Stimulated activated CD4-positive, alpha-beta T cell treated with anti-CD3 and anti-CD28 coated beads, Interleukin-4, amount 100 ng/mL, for 24 hours (primary cell): ENCODE measurements at regions not wholly inside any gene's neighbourhood (a gene's known extent, or its start where the extent isn't known, plus 50 kb on each side); places are given as distances from the start of the nearest gene placed in this dataset.
"Not testable (repeated sequence)": the region's sequence is repeated elsewhere in the genome, so short reads cannot be mapped to it uniquely, and the experiment has no call there.

Experiments
- DNase-seq: peaks from one replicate; pipeline ENCODE4 v3.0.0-alpha.2; 2020

DNA sequence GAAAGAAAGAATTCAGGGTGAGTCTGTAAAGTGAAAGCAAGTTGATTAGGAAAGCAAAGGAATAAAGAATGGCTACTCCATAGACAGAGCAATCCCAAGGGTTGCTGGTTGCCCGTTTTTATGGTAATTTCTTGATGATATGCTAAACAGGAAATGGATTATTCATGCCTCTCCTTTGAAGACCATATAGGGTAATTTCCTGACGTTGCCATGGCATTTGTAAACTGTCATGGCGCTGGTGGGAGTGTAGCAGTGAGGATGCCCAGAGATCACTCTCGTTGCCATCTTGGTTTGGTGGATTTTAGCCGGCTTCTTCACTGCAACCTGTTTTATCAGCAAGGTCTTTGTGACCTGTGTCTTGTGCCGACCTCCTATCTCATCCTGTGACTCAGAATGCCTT lies 287.4 kb upstream of the ERCC4 start:
- not testable (repeated sequence) for DNase-seq

GRCh38 chr16:13633391-13633861 lies 286.5 kb upstream of the ERCC4 start:
- no peak for DNase-seq

- DNase-seq = no peak
Measured at GRCh38 chr16:13634253-13634652, 285.7 kb upstream of the ERCC4 start.

DNA sequence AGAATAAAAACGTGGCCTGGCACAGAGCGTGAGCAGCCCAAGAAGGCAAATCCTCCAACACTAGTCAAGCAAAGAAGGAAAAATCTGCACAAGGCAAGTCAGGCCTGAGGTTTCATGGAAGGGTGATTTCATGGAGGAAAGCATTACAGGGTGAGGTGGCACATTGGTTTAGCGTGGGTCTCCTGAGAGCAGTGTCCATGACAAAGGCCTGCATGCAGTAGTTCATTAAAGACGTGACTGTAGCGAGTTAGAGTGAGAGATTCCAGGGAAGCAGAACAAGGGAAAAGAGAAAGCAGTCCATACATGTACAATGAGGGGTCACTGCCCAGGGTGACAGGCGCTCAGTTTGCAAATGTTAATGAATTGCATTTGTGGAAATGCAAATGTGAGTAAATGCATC lies 285.0 kb upstream of the ERCC4 start:
- DNase-seq = no peak

- DNase-seq = no peak
Measured at GRCh38 chr16:13638218-13638617, 281.7 kb upstream of the ERCC4 start.

GRCh38 chr16:13643412-13643811 lies 276.5 kb upstream of the ERCC4 start:
- no peak for DNase-seq

DNA sequence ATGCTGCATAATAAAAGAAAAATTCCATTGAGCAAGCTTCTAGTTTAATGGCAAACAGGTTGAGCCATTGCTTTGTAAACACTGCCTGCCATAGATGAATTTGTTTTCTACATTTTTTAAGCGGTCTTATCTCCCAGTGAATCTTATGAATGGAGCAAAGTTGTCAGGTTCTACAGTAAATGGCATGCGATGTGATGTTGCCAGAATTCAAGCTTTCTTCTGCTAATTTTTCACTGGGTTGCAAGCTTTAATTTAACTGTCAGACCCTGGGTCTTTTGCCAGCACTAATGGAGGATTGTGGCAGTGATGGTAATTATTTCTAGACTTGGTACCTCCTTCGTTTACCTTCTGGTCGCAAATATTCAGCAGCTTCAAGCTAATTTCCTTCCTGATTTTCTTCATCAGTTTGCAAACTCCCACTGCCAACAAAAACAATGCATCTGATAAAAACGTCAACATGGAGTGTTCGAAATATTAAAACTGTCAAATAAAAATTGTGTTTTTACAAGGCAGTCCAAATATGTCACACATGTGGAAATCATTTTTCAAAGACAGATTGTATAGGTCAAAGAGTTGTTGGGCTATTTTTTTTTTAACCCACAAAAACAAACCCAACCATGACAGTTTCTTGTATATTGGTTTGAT lies 274.2 kb upstream of the ERCC4 start:
- no peak for DNase-seq

- no peak for DNase-seq
Measured at GRCh38 chr16:13660807-13661206, 259.1 kb upstream of the ERCC4 start.

DNA sequence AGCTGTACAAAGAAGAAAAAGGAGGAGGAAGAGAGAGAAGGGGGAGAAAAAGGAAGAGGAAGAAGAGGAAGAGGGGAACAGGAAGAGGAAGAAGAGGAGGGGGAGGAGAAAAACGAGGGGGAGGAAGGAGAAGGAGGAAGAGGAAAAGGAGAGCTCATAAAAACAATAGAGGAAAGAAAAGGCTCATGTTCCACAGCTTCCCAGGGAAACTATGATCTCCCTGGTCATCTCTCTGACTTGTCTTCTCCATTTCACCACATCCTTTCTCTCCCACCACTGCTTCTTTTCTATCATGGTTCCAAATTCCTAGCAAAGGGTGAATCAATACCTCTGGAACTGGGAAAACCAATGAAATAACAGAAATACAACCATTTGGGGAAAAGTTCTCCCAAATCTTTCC lies 254.1 kb upstream of the ERCC4 start:
- DNase-seq = no peak

- DNase-seq = no peak
Measured at GRCh38 chr16:13672196-13672595, 247.8 kb upstream of the ERCC4 start.

DNA sequence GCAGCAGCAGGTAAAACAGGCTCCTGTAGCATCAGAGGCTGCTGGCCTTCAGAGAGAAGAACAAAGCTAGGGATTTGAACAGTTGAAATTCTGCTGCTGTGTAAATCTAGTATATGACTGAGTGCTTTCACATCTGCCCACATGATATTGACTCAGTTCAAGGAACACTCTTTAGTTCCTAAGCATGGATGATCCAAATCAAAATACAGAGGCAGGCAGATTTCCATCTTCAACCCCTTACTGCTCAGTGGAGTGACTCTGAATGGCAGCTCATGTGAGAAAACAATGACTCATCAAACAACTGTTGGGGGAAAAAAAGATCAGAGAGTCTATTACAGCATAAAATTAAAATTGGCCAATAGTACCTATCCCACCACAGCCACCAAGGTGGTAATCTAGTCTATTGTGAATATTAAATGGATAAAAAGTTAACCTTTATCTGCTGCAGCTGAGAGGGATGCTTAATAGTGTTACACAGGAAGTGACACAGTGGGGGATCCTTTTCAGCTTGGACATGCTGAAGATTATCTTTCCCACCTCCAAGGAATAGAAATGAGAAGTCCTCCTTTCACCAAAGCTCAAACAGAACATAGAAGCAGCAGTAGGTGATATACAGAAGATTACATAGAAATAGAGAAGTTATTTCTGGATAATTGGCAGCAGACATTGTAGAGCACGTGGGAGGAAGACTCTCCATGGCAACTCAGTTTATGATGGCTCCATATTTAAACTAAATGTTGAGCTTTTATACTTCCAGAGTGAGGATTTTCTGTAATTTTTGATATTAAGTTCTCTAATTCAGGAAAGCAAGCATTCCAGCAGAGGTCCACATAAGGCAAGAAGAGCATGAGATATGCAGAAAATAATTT lies 239.7 kb upstream of the ERCC4 start:
- DNase-seq = no peak

- no peak for DNase-seq
Measured at GRCh38 chr16:13684819-13685563, 235.0 kb upstream of the ERCC4 start.

DNA sequence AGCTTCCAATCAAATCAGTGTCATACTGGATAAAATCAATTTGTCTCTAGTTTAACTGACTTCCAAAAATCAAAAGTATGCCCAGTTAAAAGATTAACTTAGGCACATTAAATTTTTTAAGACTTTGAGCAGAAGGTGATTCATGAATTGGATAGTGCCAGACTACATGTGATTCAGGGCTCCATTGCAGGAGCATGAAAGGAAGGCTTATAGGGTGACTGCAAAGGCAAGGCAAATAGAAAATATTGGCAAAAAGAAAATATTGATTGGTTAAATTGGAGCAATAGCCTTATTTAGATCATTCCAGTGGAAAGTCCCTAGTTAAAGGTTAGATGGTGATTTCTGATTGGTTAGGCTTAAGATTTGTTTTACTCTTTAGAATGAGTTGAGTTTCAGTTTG lies 223.9 kb upstream of the ERCC4 start:
- no peak for DNase-seq

GRCh38 chr16:13697013-13697412 lies 222.9 kb upstream of the ERCC4 start:
- no peak for DNase-seq

- DNase-seq = no peak
Measured at GRCh38 chr16:13697568-13697967, 222.4 kb upstream of the ERCC4 start.

GRCh38 chr16:13702614-13703013 lies 217.3 kb upstream of the ERCC4 start:
- DNase-seq = no peak

DNA sequence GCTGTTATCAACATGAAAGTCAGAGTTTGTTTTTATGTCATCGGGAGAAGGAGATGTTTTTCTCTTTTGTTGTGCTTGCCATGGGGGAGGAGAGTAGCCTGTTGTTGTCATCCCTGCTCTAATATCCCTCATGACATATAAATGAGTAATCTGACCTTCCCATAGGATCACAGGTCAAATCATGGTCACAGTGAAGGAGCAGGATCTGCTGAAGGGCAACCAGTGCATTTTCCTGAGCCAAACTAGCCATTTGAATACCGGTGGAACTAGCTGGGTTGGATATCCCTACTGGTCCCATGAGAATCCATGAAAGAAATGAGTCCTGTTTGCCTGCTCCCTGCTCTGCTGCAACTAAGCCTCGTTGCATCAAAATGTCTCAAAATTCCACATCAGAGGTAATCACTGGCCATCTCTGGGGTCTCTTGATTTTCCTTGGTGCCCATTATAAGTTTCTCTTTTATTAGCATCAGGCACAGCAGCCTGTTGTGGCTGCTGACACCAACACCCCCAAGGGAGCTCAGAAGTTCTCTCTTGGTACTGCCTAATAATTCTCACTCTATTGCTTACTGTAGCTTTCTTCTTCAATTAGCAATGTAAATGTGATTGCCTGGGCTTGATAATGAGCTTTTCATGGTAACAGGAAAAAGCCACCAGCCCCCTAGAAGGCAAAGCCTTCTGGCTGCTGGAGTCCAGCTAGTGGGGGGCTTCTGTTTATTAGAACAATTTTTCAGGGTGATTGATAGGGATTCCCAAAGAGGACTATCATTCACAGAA lies 211.4 kb upstream of the ERCC4 start:
- no peak for DNase-seq

DNA sequence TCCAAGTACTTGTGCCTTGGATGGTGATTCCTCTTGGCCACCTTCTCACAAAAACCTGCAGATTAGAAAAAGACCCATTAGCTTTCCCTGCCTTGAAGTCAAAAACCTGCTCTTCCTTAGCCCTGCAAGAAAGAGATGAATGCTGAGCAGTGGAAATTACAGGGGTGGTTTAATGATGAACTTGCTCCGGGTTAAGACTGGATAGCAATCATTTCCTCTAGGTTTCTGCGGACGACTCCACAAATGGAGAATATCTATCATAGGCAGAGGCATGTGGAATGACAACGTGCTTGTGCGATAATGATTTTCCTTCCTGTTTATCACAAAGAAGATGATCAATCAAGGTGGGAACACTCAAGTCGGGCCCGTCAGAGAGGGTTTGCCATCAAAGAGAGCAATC lies 201.2 kb upstream of the ERCC4 start:
- DNase-seq = no peak

DNA sequence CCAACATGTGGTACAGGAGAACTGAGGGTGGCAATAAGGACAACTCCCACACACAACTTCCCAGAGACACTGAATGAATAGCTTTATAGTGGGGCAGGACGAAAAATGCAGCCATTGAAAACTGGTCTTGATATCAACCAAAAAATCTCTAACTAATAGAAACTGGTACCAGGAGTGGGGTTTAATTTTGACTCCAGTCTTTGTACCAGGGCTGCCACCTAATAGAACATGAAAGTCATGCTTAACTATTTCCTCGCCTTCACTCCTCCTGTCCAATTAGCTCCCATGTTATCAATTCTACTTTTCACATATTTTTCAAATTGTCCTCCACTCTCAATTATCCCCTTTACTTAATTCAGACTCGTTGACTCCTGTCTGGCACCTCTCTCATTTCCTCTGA lies 192.0 kb upstream of the ERCC4 start:
- no peak for DNase-seq

GRCh38 chr16:13733561-13733960 lies 186.4 kb upstream of the ERCC4 start:
- DNase-seq = no peak

DNA sequence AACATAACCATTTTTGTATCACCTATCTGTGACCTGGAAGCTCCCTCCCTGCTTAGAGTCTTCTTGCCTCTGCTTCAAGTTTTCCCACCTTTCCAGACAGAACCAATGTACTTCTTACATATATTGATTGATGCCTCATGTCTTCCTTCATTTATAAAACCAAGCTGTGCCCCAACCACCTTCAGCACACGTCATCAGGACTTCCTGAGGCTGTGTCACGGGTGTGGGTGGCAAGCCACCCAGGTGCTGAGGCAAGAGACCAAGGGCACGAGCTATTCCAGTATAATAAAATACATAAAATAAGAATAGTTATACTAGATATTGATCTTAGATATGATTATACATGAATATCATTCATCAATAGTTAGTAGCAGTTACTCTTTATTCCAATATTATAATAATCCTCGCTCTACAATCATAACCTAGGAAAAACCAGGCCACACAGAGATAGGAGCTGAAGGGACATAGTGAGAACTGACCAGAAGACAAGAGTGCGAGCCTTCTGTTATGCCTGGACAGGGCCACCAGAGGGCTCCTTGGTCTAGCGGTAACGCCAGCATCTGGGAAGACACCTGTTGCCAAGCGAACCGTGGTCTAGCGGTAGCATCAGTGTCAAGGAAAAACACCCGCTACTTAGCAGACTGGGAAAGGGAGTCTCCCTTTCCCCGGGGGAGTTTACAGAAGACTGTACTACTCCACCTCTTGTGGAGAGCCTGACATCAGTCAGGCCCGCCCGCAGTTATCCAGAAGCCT lies 180.2 kb upstream of the ERCC4 start:
- DNase-seq = not testable (repeated sequence)

DNA sequence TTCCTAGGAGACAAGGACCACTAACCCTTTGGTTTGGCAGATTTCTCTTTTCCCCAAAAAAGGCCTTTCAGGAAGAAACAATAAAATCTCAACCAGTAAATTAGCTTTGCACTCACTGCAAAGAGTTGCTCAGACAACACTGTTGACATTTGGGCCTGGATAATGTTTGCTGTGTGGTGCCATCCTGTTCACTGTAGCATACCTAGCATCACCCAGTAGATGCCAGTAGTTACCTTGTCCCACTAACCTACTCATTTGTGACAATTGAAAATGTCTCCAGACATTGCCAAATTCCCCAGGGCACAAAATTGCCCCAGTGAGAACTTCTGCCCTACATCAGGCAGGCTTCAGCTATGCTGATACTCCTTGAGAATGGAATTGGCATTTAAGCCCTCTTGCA lies 177.0 kb upstream of the ERCC4 start:
- no peak for DNase-seq
